Suprapubic skin (tissue), 4 donors: ENCODE measurements at regions not wholly inside any gene's neighbourhood (a gene's known extent, or its start where the extent isn't known, plus 50 kb on each side); places are given as distances from the start of the nearest gene placed in this dataset.
"Not testable (repeated sequence)": the region's sequence is repeated elsewhere in the genome, so short reads cannot be mapped to it uniquely, and the experiment has no call there.

Source experiments
- DNase-seq, 2 donors: peaks; one replicate each; pipeline ENCODE4 v3.0.0-alpha.2; 2019; ENCODE audit warnings: low spot score in 2 of 2
- H3K27ac ChIP-seq: fragments of 200-600 bp; sonication (generic); one replicate; pipeline ENCODE4 v1.5.1; 2019
- H3K27me3 ChIP-seq: fragments of 200-600 bp; sonication (generic); one replicate; pipeline ENCODE4 v1.5.1; 2019
- H3K36me3 ChIP-seq: fragments of 200-600 bp; sonication (generic); one replicate; pipeline ENCODE4 v1.5.1; 2019
- H3K4me1 ChIP-seq: fragments of 200-600 bp; sonication (generic); one replicate; pipeline ENCODE4 v1.5.1; 2019
- H3K4me3 ChIP-seq: fragments of 200-600 bp; sonication (generic); one replicate; pipeline ENCODE4 v1.5.1; 2019; ENCODE audit warnings: mild to moderate bottlenecking
- H3K9me3 ChIP-seq: fragments of 200-600 bp; sonication (generic); one replicate; pipeline ENCODE4 v1.5.1; 2019
- EP300 ChIP-seq: sonication (generic); formaldehyde crosslinking; IDR thresholded peaks from one replicate; pipeline ENCODE4 v1.6.1; 2017; ENCODE audit warnings: antibody characterized with exemption
- POLR2A ChIP-seq, 2 donors: fragments of 450-650 bp; IDR thresholded peaks; one replicate each; pipeline ENCODE4 v1.6.1; 2017; ENCODE audit warnings: antibody characterized with exemption in 2 of 2, mild to moderate bottlenecking in 2 of 2, moderate library complexity in 2 of 2
- POLR2AphosphoS5 ChIP-seq, 3 donors: sonication (generic); formaldehyde crosslinking; IDR thresholded peaks; one replicate each; pipeline ENCODE4 v1.6.1; 2017; ENCODE audit warnings: antibody characterized with exemption in 3 of 3
- WGBS: methylation state at CpG from one replicate; pipeline ENCODE4 v1.1.5; 2018; 5-methylcytosine and 5-hydroxymethylcytosine counted together
- TF ChIP-seq, protein P1 (sequence below), 2 donors: fragments of 200-600 bp in 1 of 2; fragments of 450-650 bp in 1 of 2; sonication (generic) in 1 of 2; IDR thresholded peaks; one replicate each; pipeline ENCODE4 v1.5.1; 2016 to 2019; ENCODE audit warnings: antibody characterized with exemption in 2 of 2, mild to moderate bottlenecking in 1 of 2, moderate library complexity in 1 of 2

DNA sequence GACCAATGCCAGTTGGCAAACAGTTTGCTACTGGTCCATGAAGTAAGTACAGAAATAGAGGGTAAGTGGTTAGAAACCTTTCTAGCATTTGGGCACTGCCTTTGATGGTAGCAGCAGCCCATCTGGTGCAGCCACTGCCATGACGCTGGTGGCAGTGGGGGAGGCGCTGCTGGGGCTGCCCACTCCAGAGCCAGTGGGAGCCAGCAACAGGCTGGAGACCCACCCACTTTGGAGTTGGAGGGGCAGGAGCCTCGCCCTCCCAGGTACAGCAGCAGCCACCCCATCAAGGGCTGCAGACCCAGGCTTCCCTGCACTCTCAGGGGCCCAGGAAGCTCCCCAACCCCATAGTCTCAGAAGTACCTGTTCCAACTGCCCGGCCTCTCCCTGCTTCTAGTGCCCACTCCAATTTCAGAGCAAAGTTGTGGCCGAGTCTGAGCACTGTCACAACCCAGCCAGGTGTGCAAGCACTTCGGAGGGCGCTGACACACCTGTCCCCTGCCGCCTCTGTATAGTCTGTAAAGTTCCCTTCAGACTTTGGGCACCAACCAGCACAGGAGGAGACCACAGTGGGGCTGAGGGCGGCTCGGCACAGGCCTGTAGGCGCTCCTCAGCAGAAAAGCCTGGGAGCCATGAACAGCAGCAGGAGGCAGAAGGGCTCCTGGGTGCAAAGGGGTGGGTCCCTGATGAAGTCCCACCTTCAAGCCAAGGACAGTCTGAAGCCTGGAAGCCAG is 125.6 kb upstream of the CCDC150 start:
- no peak overlapping the region for H3K4me3 ChIP-seq
- H3K36me3 ChIP-seq: no peaks in the 10 kb centered on the region
- peaks cover 24% of the 10 kb centered on the region for H3K4me1 ChIP-seq
- no peak for TF ChIP-seq POLR2A (IDR thresholded peaks at IDR 0.05)
- H3K27me3 ChIP-seq: no peaks in the 10 kb centered on the region
- no peak overlapping the region for H3K27ac ChIP-seq
- DNase-seq: no peak
- no peaks in the 10 kb centered on the region for H3K9me3 ChIP-seq
- 93% methylated on average over 10 of the region's 11 CpGs for WGBS

DNA sequence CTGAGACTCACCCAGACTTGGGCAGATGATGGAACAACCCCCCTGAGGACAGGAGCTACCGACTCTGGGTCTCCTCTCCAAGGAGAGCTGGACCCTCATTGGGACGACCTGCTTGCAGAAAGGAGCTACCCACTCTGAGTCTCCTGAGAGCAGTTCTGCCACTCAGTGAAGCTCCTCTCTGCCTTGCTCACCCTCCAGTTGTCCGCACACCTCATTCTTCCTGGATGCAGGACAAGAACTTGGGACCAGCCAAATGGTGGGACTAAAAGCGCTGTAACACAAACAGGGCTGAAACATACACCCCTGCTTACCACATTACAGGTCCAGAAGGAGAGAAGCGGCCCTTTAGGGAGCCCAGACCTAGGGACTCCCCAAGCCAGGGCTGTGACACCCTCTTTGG is 124.9 kb upstream of the CCDC150 start:
- Histone ChIP-seq H3K9me3 (no peaks in the 10 kb centered on the region), H3K4me1 (peaks cover 24% of the 10 kb centered on the region), H3K27ac (no peak overlapping the region), H3K4me3 (no peak overlapping the region), H3K27me3 (no peaks in the 10 kb centered on the region), H3K36me3 (no peaks in the 10 kb centered on the region)
- TF ChIP-seq, protein P1, sequence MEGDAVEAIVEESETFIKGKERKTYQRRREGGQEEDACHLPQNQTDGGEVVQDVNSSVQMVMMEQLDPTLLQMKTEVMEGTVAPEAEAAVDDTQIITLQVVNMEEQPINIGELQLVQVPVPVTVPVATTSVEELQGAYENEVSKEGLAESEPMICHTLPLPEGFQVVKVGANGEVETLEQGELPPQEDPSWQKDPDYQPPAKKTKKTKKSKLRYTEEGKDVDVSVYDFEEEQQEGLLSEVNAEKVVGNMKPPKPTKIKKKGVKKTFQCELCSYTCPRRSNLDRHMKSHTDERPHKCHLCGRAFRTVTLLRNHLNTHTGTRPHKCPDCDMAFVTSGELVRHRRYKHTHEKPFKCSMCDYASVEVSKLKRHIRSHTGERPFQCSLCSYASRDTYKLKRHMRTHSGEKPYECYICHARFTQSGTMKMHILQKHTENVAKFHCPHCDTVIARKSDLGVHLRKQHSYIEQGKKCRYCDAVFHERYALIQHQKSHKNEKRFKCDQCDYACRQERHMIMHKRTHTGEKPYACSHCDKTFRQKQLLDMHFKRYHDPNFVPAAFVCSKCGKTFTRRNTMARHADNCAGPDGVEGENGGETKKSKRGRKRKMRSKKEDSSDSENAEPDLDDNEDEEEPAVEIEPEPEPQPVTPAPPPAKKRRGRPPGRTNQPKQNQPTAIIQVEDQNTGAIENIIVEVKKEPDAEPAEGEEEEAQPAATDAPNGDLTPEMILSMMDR (IDR thresholded peaks at IDR 0.05): no peak
- no peak for TF ChIP-seq POLR2A (IDR thresholded peaks at IDR 0.05)
- no peak for TF ChIP-seq POLR2AphosphoS5 (IDR thresholded peaks at IDR 0.05)
- no peak for TF ChIP-seq EP300
- WGBS: 100% methylated on average over 1 of the region's 5 CpGs
- DNase-seq: no peak

DNA sequence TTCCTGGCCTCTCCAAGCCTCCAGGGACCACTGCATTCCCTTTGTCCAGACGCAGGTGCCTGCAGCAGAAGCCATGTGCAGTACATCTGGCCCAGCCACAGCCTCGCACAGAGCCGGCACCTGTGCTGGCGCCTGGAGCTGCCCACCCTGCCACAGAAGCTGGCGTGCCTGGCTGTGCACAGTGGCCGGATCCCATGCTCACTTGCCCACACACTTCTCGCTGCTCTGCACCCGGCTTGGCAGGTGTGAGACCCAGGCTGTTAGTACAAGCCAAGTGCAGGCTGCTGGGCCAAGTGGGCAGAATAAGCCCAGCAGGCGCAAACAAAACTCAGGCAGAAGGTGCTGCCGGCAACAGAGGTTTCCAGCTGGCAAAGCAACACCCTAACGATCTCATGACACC is 124.5 kb upstream of the CCDC150 start:
- no peak for DNase-seq

DNA sequence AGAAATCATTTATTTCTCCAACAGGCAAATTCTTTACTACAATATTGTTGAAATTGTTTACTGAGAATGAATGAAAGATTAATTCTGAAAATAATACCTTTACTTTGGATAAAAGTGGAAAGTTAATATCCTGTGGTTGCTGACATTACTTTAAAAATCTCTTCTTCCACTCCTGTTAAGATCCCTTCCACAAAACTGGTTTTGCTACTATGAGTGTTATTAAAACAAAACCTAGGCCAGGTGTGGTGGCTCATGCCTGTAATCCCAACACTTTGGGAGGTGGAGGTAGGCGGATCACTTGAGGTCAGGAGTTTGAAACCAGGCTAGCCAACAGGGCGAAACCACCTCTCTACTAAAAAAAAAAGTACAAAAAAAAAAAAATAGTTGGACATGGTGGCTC is 123.9 kb upstream of the CCDC150 start:
- H3K27ac ChIP-seq: no peak overlapping the region
- no peaks in the 10 kb centered on the region for H3K9me3 ChIP-seq
- WGBS: 66% methylated on average over 2 of the region's 2 CpGs
- no peaks in the 10 kb centered on the region for H3K27me3 ChIP-seq
- H3K4me3 ChIP-seq: no peak overlapping the region
- no peak for TF ChIP-seq EP300
- no peak for TF ChIP-seq POLR2A (IDR thresholded peaks at IDR 0.05)
- TF ChIP-seq POLR2AphosphoS5 (IDR thresholded peaks at IDR 0.05): no peak
- TF ChIP-seq, protein P1 (IDR thresholded peaks at IDR 0.05): no peak
- peaks cover 21% of the 10 kb centered on the region for H3K4me1 ChIP-seq
- no peak for DNase-seq
- no peaks in the 10 kb centered on the region for H3K36me3 ChIP-seq

More for the DNA sequence above, 124.5 kb upstream of the CCDC150 start:
- H3K36me3 ChIP-seq: no peaks in the 10 kb centered on the region
- 14% methylated on average over 1 of the region's 11 CpGs for WGBS
- peaks cover 23% of the 10 kb centered on the region for H3K4me1 ChIP-seq
- H3K27me3 ChIP-seq: no peaks in the 10 kb centered on the region
- no peak overlapping the region for H3K27ac ChIP-seq
- no peaks in the 10 kb centered on the region for H3K9me3 ChIP-seq
- TF ChIP-seq POLR2A (IDR thresholded peaks at IDR 0.05): no peak
- no peak overlapping the region for H3K4me3 ChIP-seq

DNA sequence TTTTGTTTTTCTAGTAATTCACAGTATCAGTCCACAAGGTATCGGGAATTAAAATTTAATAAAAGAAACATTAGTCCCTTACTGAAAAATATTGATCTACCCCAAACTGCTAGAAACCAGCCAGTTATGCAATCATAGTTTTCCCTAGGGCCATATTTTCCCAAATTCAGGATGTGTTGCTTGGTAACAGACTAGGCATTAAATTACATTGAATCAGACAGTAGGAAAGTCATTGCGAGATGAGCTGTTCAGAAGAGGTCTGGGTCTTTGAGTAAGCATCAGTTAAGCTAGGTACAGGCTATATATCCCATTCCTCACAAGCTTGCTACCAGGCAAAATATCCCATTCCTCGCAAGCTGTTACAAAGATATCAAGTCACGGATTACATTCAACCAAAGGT is 123.0 kb upstream of the CCDC150 start:
- no peaks in the 10 kb centered on the region for H3K36me3 ChIP-seq
- 82% methylated on average over 4 of the region's 4 CpGs for WGBS
- DNase-seq: no peak
- H3K9me3 ChIP-seq: no peaks in the 10 kb centered on the region
- H3K27me3 ChIP-seq: no peaks in the 10 kb centered on the region
- no peak overlapping the region for H3K27ac ChIP-seq
- no peak overlapping the region for H3K4me3 ChIP-seq
- H3K4me1 ChIP-seq: peaks cover 21% of the 10 kb centered on the region
- TF ChIP-seq, protein P1 (IDR thresholded peaks at IDR 0.05): no peak
- no peak for TF ChIP-seq POLR2A (IDR thresholded peaks at IDR 0.05)
- TF ChIP-seq EP300: no peak
- no peak for TF ChIP-seq POLR2AphosphoS5 (IDR thresholded peaks at IDR 0.05)

DNA sequence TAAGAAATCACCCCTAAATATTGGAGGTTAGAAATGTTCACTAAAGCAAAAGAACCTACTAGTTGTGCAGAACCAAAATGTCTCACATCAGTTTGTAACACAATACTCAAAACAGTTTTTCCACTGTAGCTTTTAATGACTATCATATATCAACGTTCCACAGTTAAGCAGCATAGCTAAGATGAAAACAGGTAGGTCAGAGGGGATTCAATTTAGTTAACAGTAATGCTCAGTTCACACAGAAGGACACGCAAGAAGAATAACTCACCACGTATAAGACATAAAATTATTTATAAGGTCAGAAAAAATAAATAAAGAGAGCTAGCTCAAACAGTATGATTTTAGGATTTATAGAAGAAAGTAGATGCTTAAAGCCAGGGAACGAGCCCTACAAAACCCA is 118.9 kb upstream of the CCDC150 start:
- Histone ChIP-seq H3K9me3 (no peaks in the 10 kb centered on the region), H3K36me3 (no peaks in the 10 kb centered on the region), H3K4me1 (peaks cover 4% of the 10 kb centered on the region), H3K27me3 (no peaks in the 10 kb centered on the region), H3K4me3 (no peak overlapping the region), H3K27ac (no peak overlapping the region)
- no peak for DNase-seq
- TF ChIP-seq EP300 (no peak), POLR2AphosphoS5 (IDR thresholded peaks at IDR 0.05) (no peak), POLR2A (IDR thresholded peaks at IDR 0.05) (no peak)
- TF ChIP-seq, protein P1 (IDR thresholded peaks at IDR 0.05): no peak
- WGBS: 78% methylated on average over 4 of the region's 4 CpGs

DNA sequence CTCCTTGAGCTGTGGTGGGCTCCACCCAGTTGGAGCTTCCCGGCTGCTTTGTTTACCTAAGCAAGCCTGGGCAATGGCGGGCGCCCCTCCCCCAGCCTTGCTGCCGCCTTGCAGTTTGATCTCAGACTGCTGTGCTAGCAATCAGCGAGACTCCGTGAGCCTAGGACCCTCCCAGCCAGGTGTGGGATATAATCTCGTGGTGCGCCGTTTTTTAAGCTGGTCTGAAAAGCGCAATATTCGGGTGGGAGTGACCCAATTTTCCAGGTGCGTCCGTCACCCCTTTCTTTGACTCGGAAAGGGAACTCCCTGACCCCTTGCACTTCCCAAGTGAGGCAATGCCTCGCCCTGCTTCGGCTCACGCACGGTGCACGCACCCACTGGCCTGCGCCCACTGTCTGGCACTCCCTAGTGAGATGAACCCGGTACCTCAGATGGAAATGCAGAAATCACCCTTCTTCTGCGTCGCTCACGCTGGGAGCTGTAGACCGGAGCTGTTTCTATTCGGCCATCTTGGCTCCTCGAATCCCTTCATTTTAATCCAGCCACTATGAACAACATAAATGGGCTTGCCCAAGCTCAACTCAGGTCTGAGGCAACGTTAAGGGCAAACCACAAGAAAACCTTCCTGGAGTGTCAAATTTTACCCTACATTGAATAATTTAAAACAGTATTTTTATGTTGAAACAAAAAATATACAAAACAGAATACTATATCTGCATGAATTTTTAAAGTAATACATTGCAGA is 112.4 kb upstream of the CCDC150 start:
- not testable (repeated sequence) for DNase-seq, H3K36me3 ChIP-seq, H3K4me3 ChIP-seq, H3K27me3 ChIP-seq, H3K27ac ChIP-seq, H3K4me1 ChIP-seq, H3K9me3 ChIP-seq
- WGBS: 92% methylated on average over 15 of the region's 28 CpGs
